Stimulated activated CD4-positive, alpha-beta T cell treated with anti-CD3 and anti-CD28 coated beads, Interleukin-4, amount 100 ng/mL, for 4 hours (primary cell): ENCODE measurements at regions not wholly inside any gene's neighbourhood (a gene's known extent, or its start where the extent isn't known, plus 50 kb on each side); places are given as distances from the start of the nearest gene placed in this dataset.
"Not testable (repeated sequence)": the region's sequence is repeated elsewhere in the genome, so short reads cannot be mapped to it uniquely, and the experiment has no call there.

Experiments
- DNase-seq, 2 experiments: peaks; one replicate each; pipeline ENCODE4 v3.0.0-alpha.2; 2020

DNA sequence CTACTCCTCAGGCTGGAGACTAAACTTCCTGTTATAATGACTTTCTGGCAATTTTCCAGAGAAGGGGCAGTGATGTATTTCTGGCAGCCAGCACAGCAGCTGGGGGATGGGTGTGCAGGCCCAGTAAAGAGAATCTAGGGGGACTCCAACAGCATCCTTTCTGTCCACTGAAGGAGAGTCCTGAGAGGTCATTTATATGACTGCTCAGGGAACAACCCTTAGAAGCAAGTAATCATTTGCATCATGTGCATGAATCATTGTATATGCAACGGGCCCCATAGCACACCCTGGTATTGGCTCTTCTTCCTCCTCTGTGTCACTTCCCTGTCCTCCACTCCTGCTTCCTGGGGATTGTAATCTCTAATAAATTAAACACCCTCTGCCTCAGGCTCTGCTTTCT, 493.8 kb downstream of the RPS29 start:
- DNase-seq: no peak

DNA sequence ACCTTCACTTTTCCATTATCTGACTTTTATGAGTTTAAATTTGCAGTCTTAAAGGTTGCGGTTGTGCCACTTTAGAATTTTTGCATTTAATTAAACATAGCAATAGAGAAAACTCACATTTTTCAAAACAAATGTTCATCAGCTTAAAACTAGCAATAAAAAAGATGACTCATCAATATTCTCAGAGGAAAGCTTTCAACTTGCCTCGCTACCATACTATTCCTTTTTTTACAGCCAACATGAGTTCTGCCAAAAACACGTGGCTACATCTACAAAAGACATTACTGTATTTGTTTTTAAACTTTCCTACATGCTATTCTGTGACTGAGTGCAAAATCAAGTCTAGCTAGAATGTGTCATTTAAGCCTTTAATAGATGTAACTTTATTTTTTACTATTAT, 497.1 kb downstream of the RPS29 start:
- no peak for DNase-seq

DNA sequence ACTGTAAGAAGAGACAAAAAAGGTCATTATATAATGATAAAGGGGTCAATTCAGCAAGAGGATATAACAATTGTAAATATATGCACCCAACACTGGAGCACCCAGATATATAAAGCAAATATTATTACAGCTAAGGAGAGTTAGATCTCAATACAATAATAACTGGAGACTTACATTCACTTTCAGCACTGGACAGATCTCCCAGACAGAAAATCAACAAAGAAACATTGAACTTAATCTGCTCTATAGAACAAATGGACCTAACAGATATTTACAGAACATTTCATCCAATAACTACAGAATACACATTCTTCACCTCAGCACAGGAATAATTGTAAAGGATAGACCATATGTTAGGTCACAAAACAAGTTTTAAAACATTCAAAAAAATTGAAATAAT, 512.9 kb downstream of the RPS29 start:
- not testable (repeated sequence) for DNase-seq

DNA sequence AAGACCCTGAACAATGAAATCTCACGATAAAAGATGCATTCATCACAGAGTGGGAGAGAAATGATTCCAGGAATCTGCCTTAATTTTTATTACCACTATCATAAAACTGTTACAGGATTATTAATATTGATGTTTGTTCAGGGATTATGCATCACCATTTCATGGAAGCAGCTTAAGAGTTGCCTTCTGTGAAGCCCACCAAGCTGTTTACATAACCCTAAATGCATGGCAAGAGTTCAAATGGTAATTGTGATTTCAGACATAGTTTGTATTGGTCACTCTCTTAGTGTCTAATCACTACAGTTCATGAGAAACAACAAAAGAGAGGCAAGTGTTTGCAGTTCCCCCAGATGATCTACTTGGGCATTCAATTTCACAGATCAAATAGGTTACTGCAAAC, 527.7 kb downstream of the RPS29 start:
- DNase-seq: no peak

DNA sequence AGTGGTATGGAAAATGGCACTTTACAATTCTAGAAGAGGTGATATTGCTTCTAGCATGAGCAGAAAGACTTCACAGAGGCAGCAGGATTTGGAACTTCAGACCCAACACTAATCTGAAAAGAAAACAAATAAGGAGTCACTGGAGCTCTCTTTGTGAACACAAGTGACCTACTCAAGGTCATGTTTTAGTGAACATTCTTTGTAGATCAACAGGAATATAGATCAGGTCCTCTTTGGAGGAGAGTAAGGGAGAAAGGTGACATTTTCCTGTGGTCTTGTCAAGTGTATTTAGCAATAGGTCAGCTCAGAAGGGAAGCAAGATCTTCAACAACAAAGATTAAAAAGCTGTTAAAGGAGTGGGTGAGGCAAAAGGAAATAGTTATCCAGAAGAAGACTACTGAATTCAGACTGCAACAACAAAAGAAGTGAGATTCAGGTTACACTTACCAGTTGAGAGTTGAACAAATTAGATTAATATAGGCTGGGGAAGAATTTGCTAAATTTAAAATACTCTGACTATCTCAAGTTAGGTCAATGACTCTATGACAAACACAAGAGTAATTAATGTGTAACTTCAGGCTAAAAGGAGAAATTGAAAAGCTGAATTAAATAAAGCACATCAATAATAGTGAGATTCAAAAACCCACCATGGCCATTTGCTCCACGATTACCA, 528.2 kb downstream of the RPS29 start:
- DNase-seq: no peak

DNA sequence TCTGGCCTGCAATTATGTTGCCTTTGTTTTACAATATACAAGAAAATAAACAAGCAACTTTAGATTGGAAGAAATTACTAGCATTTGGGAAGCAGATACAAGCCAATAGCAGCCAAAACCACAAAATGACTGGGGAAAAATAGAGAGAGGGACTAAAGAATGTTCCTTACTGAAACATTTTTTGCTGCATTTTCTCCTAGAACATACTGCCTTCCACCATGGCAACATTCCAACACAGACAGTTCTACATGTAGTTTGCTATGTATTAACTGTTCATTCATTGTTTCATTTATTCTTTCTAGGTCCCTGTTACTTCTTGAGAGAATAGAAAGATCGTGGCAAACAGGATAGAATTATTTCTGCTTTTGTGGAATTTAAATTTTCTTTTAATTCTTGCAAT, 530.2 kb downstream of the RPS29 start:
- DNase-seq: no peak

DNA sequence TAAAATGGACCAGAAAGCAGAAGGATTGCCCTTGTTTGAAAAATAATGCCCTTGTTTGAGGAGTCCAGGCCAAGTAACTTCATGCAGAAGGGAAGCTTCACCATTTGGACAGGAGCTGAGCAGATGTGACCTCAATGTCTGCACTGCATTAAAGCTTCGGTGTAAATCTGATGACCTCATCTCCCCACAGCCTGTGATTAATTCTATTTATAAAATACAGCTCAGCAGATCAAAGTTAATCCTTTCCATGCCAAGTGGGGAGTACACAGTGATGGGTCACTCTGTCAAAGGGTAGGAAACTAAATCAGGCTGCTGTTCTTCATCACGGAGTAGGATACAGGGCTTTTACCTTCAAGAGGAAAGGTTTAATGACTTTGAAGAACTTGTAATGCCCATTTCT, 533.7 kb downstream of the RPS29 start:
- no peak for DNase-seq

DNA sequence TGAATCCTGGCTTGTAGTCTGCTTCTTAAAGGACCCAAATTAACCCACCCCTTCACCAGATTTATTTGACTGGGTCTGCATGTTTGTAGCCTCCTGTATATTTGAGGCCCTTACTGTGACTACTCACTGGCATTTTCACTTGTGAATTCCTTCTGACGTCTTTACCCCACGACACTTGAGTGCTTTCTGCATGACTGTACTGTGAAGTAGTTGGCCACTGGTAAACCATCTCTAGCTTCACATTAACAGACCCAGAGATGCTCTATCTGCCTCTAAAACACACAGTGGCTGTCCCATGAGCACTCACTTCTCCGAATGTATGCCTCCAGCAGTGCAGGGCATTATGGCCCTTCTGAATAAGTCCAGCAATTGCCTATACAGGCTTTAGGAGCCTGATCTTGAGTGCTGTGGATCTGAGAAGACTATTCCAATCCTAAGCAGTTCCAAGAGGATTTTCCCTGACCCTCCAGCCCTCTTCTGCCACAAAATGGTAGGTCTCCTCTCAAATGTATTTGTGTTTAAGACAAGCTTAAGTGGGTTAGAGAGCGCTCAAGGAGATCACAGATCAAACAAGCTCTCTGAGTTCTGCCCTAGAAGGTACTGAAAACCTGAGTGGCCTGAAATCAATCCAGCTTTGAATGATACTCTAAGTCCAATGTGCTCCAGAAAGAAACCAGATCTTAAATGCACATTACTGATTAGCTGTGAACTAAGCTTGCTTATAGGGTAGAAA, 534.7 kb downstream of the RPS29 start:
- DNase-seq: no peak

DNA sequence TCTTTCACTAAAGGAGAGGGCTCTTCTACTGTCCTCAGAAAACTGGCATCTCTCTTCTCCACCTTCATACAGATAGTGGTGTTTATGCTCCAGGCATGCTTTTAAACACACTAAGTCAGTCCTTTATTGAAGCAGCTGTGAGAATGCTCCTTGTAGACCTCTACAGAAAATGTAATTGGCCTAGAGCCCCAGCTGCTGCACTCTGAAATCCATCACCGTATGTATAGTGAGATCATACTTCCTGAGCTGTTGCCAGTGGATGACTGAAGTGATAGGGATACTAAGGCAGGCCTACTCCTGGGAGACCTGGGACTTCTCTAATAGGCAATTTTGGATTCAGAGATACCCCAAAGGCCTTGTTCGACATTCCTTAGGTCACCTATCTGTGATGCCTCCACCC, 535.4 kb downstream of the RPS29 start:
- DNase-seq: no peak

DNA sequence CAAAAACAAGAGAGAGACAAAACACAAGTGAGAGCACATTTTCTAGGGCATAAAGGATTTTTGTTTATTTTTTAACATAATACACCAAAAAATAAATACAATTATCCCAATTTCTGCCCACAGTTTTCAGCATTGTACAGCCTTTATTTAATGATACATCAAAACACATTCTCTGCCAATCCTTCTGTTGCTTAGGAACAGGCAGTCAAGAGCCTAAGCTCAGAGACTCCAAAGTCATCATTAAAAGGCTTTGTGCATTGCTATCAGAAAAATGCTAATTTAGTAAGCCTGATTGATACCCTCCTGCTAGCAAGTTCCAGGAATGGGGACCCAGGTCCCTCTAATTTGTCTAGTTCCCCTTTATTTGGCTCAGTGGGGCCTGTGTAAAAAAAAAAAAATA, 536.5 kb downstream of the RPS29 start:
- DNase-seq: no peak

DNA sequence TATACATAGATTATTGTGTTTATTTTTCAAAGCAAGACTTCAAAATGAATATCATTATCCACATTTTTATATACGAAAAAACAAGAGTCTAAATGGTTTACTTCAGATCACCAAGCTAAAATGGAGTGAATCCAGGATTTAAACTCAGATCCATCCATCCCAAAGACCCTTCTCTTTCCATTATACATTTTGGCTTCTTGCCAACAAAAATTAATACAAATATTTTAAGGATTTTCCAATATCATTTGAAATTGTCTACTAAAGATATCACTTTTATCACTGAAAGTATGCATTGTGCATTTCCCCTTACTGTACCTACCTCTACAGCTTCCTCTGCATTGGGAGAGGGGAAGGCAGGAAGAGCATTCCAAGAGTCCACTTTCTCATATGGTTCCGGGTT, 541.2 kb downstream of the RPS29 start:
- DNase-seq: no peak

DNA sequence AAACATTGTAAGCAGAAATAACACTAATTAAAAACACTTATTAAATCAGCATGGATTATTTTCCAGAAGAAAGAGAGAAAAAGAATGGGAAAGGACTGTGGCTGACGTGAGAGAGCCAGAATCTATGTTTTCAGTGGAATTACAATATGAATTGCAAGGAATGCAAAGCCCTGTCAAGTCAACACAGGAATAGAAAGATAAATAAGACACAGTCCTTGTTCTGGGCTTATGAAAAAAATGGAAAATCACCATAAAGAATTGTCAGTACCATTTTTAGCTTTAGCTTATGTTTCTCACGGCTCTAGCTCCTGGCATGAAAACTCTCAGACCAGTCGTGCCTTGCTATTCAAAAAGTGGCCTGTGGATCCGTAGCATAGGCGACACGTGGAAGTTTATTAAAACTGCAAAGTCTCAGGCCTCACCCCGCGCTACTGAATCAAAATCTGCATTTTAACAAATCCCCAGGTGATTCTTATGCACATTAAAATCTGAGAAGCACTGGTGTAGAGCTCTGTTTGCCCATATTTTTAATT, 549.1 kb downstream of the RPS29 start:
- no peak for DNase-seq

DNA sequence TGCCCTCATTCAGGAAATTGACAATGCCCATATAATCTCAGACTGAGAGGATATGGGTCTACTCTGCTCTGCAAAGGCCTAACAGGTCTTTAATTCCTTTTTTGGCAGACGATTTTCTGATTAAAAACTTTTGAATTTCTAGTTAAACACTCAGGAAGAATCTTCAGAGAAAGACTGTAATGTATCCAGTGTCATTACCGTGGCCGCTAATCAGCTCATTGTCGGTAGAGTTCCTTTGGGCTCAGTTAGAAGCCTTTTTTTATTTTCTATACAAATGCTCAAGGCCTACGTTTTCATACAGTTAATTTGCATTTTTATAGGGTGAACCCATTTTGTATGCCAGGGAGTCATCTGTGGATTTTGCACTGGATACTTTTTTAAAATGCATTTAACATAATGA, 549.9 kb downstream of the RPS29 start:
- DNase-seq: no peak

DNA sequence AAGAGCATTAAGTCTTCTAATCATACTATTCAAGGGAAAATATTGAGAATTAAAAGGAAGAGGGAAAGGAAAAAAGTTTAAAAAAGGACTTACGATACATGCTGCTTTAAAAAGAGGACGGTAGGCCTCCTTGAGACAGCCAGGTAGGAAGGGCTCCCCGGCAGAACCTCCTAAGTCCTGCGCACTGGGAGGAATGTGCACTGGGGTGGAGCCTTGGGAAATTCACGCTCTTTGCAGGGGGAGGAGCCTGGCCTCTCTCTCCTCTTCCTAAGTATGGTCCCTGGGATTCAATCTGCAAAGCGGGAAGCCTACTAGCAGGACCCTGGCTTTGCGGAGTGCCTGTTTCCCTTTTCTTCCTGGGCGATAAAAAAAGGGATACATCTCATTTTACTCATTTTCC, 553.0 kb downstream of the RPS29 start:
- DNase-seq: no peak

DNA sequence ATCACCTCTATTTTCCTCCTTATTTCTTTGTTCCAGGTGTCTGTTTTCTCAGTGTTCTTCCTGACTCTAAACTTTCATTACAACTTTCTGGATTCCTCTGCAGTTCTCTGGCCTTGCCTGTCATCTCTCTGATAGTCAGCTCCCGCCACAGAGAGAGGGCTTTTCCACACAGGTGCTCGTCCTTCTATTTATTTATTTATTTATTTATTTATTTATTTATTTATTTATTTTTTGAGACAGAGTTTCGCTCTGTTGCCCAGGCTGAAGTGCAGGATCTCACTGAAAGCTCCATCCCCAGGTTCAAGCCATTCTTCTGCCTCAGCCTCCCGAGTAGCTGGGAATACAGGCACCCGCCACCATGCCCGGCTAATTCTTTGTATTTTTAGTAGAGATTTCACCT, 554.5 kb downstream of the RPS29 start:
- DNase-seq: not testable (repeated sequence)

DNA sequence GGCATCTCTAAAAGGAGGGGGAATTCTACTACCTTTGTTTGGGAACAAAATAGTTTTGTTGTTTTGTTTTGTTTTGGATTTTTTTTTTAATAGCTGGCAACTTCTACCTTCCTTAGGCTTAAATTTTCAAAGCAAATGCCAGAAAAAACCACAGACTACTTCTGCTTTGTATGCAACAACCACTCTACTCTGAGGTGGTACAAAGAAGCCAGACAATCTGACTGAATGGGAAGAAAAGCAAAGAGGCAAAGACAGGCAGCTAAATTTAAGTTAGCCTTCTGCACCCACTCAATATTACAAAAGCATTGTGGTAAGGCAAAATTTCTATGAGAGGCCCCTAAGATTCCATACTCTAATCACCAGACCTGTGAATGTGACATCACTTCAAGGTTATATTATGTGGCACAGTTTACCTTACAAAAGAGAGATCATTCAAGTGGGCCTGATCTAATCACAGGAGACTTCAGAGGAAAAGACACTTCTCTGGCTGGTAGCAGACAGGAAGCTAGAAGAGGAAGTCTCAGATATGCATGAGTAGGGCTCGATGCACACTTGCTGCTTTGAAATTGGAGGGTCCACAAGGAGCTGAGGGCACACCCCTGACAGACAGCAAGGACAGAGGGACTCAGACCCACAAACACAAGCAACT, 566.6 kb downstream of the RPS29 start:
- DNase-seq: no peak

DNA sequence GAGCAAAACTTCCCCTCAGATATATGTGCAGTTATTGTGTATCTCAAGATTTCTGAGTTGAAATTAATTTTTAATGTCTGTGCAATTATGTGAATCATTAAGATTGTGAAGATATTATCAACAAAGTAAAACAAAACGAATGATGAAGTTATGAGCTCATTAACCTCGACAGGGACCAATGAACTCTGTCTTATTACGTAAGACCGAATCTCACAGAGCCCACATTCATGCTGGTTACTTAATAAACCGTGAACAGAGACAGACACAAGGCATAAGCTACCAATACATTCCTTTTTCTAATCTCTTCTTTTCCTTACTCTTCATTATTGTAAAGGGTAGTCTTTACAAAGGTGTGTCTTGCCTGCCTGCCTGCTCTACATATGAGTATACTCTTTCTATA, 568.7 kb downstream of the RPS29 start:
- DNase-seq: no peak

DNA sequence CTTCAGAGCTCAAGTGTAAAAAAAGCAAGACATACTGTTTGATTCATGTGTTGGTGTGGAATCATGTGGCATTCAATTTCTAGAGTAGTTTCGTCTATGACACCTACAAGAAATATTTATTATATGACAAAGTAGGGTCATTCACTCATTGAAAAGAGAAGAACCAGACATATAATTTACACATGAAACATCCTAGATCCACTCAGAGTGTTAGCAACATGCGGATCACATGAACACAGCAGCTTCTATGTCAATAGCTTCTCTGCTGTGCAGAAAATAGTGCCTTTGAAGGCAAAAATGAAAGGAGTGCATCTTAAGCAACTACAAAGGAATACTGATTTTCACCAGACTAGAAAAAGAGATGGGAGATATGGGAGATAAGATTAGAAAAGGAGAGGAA, 569.8 kb downstream of the RPS29 start:
- no peak for DNase-seq

DNA sequence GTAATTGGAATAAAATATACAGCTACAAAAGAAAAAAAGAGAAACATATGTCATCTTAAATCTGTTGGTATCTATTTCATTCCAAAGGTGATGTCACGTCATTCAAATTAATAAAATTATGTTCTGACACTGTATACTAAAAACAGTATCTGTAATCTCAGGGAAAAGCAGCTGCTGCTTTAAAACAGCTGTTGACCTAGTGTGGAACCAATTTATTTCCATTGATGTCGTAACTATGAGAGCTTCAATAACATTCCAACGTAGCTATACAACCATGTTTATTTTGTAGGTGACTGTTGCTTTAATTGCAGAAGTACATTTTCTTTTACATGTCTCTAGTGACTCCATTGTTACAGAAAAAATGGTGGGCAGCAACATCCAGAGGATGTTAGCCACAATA, 571.7 kb downstream of the RPS29 start:
- no peak for DNase-seq

DNA sequence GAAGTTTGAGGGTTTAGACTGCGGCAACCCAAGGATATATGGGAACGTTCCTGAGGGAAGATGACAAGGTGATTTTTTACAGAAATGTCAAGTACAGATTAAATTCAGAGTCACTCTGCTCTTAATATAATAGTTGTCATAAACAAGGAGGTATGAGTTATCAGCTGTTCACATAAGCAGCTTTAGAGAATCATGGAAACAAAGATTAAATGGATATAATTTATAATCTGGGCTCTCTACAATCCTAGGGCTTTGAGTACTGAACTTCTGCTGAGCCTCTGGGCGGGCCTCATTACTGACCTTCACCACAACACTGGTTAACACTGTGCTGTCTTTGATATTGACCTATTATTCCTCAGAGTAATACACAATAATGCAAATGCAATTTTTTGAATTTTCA, 577.8 kb downstream of the RPS29 start:
- DNase-seq: no peak

DNA sequence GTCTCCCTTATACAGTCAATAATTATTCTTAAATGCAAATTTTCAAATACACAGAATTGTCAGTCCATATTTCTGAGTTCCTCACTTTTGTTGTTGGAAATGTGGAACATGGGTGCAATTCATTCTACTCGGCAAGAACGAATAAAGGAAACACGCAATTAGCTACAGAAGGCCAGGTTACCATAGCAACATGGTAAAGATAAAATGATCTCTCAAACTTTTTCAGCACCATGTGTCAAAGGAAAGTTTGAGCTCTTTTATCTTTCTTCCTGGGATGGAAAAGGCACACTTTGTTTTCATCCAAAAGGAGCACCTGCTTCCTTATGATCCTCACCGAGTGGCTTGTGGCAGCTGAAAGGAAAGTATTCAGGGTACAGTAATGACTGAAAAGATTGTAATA, 595.0 kb downstream of the RPS29 start:
- DNase-seq: no peak

DNA sequence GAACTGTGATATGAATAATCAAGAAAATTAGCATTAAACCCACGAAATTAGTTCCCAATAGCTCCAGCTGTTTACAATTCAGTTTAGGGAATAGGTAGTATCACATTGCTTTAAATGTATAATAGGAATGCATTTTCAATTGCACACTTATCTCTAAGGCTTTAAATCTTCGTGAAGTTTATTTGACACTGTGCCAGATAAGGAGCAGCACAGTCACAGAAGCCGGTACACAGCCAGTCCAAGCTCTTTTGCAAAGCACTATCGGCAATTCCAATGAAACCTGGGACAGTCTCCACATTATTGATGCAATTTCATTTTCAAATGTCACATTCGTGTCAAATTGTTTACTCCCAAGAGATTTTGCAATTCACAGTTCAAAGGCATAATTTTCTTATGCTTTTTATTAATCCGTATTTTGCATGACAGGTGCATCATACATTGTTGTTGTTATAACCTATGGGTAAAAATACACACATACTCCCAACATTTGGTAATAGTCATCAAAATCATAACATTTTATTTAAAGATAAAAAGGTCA, 602.8 kb downstream of the RPS29 start:
- no peak for DNase-seq

DNA sequence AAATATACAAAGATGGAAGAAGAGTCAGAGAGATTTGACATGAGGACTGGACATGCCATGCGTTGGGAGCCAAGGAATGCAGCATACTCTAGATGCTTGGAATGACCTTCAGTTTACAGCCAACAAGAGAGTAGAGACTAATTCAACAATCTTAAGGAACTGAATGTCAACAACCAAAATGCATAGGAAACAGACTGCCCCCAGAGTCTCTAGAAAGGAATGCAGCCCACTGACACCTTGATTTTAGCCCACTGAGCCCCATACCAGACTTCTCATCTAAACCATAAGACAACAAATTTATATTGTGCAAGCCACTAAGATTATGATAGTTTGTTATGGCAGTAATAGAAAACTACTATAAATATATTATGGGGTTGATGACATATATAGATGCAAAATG, 611.2 kb downstream of the RPS29 start:
- DNase-seq: no peak

DNA sequence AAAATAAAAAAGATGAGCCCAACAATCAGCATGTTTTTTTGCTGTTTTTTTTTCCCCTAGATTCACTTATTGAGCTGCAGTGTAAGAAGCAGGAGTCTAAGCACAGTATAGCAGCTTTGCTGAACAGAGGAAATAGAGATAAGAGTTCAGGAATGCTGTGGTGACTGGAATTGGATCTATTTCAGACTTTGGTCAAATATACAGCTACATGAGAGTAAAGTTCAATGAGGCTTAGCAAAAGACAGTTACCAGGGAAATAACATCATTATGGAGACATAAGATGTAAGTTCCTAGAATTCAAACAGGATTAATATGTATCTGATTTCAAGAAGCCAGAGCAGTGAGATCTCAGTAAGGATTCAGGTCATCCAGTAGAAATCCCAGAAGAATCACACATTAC, 613.0 kb downstream of the RPS29 start:
- DNase-seq: no peak
